HCT116 (cell line): ENCODE measurements at regions not wholly inside any gene's neighbourhood (a gene's known extent, or its start where the extent isn't known, plus 50 kb on each side); places are given as distances from the start of the nearest gene placed in this dataset.

ENCODE experiments used
- ATAC-seq: fragments of 200-7000 bp; cut with Tn5 transposase; 2 replicates; pipeline ENCODE4 v1.9.1; 2020; ENCODE audit warnings: mild to moderate bottlenecking, moderate library complexity
- BruUV-seq: library from RNA; stranded (reverse); fragments of 400-500 nt; replicated peaks from 2 replicates; lab custom pipeline; 2021; lab: Mats Ljungman, UMichigan
- CTCF ChIA-PET: fragments of 300-600 bp; sonication (Branson Sonifier 250); formaldehyde crosslinking; loops from one replicate; lab custom pipeline; 2021; ENCODE audit warnings: antibody characterized with exemption; lab: Charles Lee
- POLR2A ChIA-PET: fragments of 300-600, 350-600 bp; sonication (Branson Sonifier 250); formaldehyde crosslinking; loops from one replicate; lab custom pipeline; 2021; ENCODE audit warnings: antibody characterized with exemption; lab: Charles Lee
- RAD21 ChIA-PET, 2 experiments: fragments of 300-600 bp; sonication (Branson Sonifier 250); formaldehyde crosslinking; loops; one replicate each; lab custom pipeline; 2023; ENCODE audit warnings: low total read pairs in 2 of 2; ENCODE audit not compliant: uncharacterized antibody in 2 of 2, unreplicated experiment in 2 of 2, low non-redundant PET in 1 of 2; lab: Charles Lee
- DNase-seq: peaks from one replicate; pipeline ENCODE4 v3.0.0-alpha.2; 2010; ENCODE audit warnings: low read depth, low spot score
- H2AFZ ChIP-seq: fragments of 200-600 bp; shearing (Covaris generic), sonication (generic); 2 replicates; pipeline ENCODE4 v1.6.1; 2017; ENCODE audit warnings: low read depth, mixed run types, mixed read lengths, antibody characterized with exemption, low read length; ENCODE audit not compliant: poor library complexity, severe bottlenecking
- H3K27ac ChIP-seq: 2 replicates; pipeline ENCODE4 v1.5.1; 2012; ENCODE audit warnings: low read depth, low read length
- H3K27me3 ChIP-seq: fragments of 200-600 bp; sonication (generic); 2 replicates; pipeline ENCODE4 v1.6.1; 2016; ENCODE audit warnings: mixed run types, low read length, mixed read lengths; ENCODE audit not compliant: insufficient read depth
- H3K36me3 ChIP-seq, 2 experiments: fragments of 200-500 bp in 1 of 2; fragments of 200-600 bp in 1 of 2; sonication (Bioruptor generic) in 1 of 2; sonication (generic) in 1 of 2; 2 replicates each; pipeline versions ENCODE4 v1.5.1 to v1.6.1; 2014 to 2016; ENCODE audit warnings: low read length in 2 of 2, inconsistent platforms in 1 of 2, mixed read lengths in 1 of 2, mixed run types in 1 of 2; ENCODE audit not compliant: insufficient read depth in 2 of 2, control insufficient read depth in 1 of 2
- H3K4me1 ChIP-seq, 2 experiments: fragments of 200-600 bp in 1 of 2; sonication (generic) in 1 of 2; 2 replicates each; pipeline versions ENCODE4 v1.5.1 to v1.6.1; 2012 to 2017; ENCODE audit warnings: low read length in 2 of 2, inconsistent platforms in 1 of 2, mild to moderate bottlenecking in 1 of 2, mixed read lengths in 1 of 2, mixed run types in 1 of 2, moderate library complexity in 1 of 2; ENCODE audit not compliant: insufficient read depth in 2 of 2, control insufficient read depth in 1 of 2
- H3K4me2 ChIP-seq: fragments of 200-600 bp; sonication (generic); 2 replicates; pipeline ENCODE4 v1.6.1; 2017; ENCODE audit warnings: mixed run types, low read length, mixed read lengths
- H3K4me3 ChIP-seq, 2 experiments: fragments of 200-600 bp in 1 of 2; sonication (generic) in 1 of 2; replicated peaks in 1 of 2; 2 replicates each; pipeline ENCODE4 v1.5.1; 2011 to 2016; ENCODE audit warnings: low read length in 2 of 2, control low read depth in 1 of 2, low read depth in 1 of 2, mild to moderate bottlenecking in 1 of 2, mixed read lengths in 1 of 2, mixed run types in 1 of 2
- H3K79me2 ChIP-seq: fragments of 200-600 bp; sonication (generic); 2 replicates; pipeline ENCODE4 v1.6.1; 2017; ENCODE audit warnings: mild to moderate bottlenecking, mixed run types, low read length, moderate library complexity, mixed read lengths; ENCODE audit not compliant: insufficient read depth
- H3K9ac ChIP-seq: fragments of 200-600 bp; sonication (generic); 2 replicates; pipeline ENCODE4 v1.6.1; 2016; ENCODE audit warnings: low read length, mixed read lengths
- H3K9me2 ChIP-seq: fragments of 200-600 bp; sonication (generic), shearing (Covaris generic); 2 replicates; pipeline ENCODE4 v1.6.1; 2017; ENCODE audit warnings: mixed run types, mild to moderate bottlenecking, moderate library complexity; ENCODE audit not compliant: insufficient read depth
- H3K9me3 ChIP-seq, 2 experiments: fragments of 200-500 bp in 1 of 2; fragments of 200-600 bp in 1 of 2; sonication (Bioruptor generic) in 1 of 2; sonication (generic) in 1 of 2; 2 replicates each; pipeline ENCODE4 v1.6.1; 2014 to 2017; ENCODE audit warnings: low read length in 2 of 2, mixed read lengths in 2 of 2, inconsistent platforms in 1 of 2, low read depth in 1 of 2, mild to moderate bottlenecking in 1 of 2, mixed run types in 1 of 2, moderate library complexity in 1 of 2; ENCODE audit not compliant: control insufficient read depth in 1 of 2, insufficient read depth in 1 of 2
- H4K20me1 ChIP-seq: fragments of 200-600 bp; sonication (generic), shearing (Covaris generic); 2 replicates; pipeline ENCODE4 v1.6.1; 2017; ENCODE audit warnings: mixed run types, mild to moderate bottlenecking, moderate library complexity; ENCODE audit not compliant: insufficient read depth
- EZH2 ChIP-seq: fragments of 200-600 bp; sonication (generic); IDR thresholded peaks from 2 replicates; pipeline ENCODE4 v1.6.1; 2017; ENCODE audit warnings: antibody characterized with exemption, mixed run types
- EZH2phosphoT487 ChIP-seq: fragments of 200-600 bp; IDR thresholded peaks from 2 replicates; pipeline ENCODE4 v1.6.1; 2018; ENCODE audit warnings: antibody characterized with exemption, borderline replicate concordance
- REST ChIP-seq: IDR thresholded peaks from 2 replicates; pipeline ENCODE4 v1.6.1; 2012; ENCODE audit warnings: low read depth
- ZFX ChIP-seq: fragments of 450-650 bp; IDR thresholded peaks from 2 replicates; pipeline ENCODE4 v1.6.1; 2017
- intact Hi-C: fragments of 100-400 bp; cut with micrococcal nuclease; formaldehyde crosslinking; loops from 2 replicates; pipeline ENCODE4 v1.10.0; 2022
- TF ChIP-seq, protein P1 (sequence below): IDR thresholded peaks from 2 replicates; pipeline ENCODE4 v1.6.1; 2012

- H3K4me3 ChIP-seq = no peak overlapping the region
- H3K9me3 ChIP-seq = no peaks in the 10 kb centered on the region
- intact Hi-C loops = no loop called here
- no peak overlapping the region for H2AFZ ChIP-seq
- no TSS peak for BruUV-seq
- no peaks in the 10 kb centered on the region for H4K20me1 ChIP-seq
- no peaks in the 10 kb centered on the region for H3K4me1 ChIP-seq
- H3K36me3 ChIP-seq = no peaks in the 10 kb centered on the region
- no peaks in the 10 kb centered on the region for H3K27me3 ChIP-seq
- no peak for DNase-seq
- no peak overlapping the region for H3K9ac ChIP-seq
- no peaks in the 10 kb centered on the region; the same call in 1 of the 2 replicates for H3K9me2 ChIP-seq
- no peak for TF ChIP-seq REST
- no peak for TF ChIP-seq EZH2phosphoT487
- TF ChIP-seq, protein P1, sequence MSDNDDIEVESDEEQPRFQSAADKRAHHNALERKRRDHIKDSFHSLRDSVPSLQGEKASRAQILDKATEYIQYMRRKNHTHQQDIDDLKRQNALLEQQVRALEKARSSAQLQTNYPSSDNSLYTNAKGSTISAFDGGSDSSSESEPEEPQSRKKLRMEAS = no peak
- TF ChIP-seq EZH2 = no peak
- TF ChIP-seq, all 23 proteins: peak for 0
- Histone ChIP-seq H3K79me2 (no peaks in the 10 kb centered on the region), H3K4me2 (no peak overlapping the region), H3K27ac (no peak overlapping the region)
- RAD21 ChIA-PET = no interaction called here
- CTCF ChIA-PET = no interaction called here
- POLR2A ChIA-PET = no interaction called here
- no peak for ATAC-seq
Measured at GRCh38 chr3:40653001-40653400, 128.2 kb downstream of the ZNF621 start.

- no peaks in the 10 kb centered on the region for H3K4me1 ChIP-seq
- H3K27me3 ChIP-seq = no peaks in the 10 kb centered on the region
- no TSS peak for BruUV-seq
- no peak overlapping the region for H3K4me2 ChIP-seq
- no peak overlapping the region for H3K27ac ChIP-seq
- H3K4me3 ChIP-seq = no peak overlapping the region
- no peak for TF ChIP-seq REST
- TF ChIP-seq ZFX = no peak
- H3K36me3 ChIP-seq = no peaks in the 10 kb centered on the region
- no peaks in the 10 kb centered on the region; the same call in 1 of the 2 replicates for H3K9me2 ChIP-seq
- H3K79me2 ChIP-seq = no peaks in the 10 kb centered on the region
- H3K9me3 ChIP-seq = no peaks in the 10 kb centered on the region
- intact Hi-C loops = no loop called here
- ATAC-seq (no peak), DNase-seq (no peak)
- no peaks in the 10 kb centered on the region for H4K20me1 ChIP-seq
- ChIA-PET RAD21 (no interaction called here), POLR2A (no interaction called here), CTCF (no interaction called here)
- H3K9ac ChIP-seq = no peak overlapping the region
- H2AFZ ChIP-seq = no peak overlapping the region
Measured at GRCh38 chr3:40653878-40654277, 129.1 kb downstream of the ZNF621 start.
